ENCODE measurements at regions not wholly inside any gene's neighbourhood (a gene's known extent, or its start where the extent isn't known, plus 50 kb on each side); places are given as distances from the start of the nearest gene placed in this dataset.
"Not testable (repeated sequence)": the region's sequence is repeated elsewhere in the genome, so short reads cannot be mapped to it uniquely, and the experiment has no call there.

GRCh38 chr10:22467393-22467792 lies 122.1 kb downstream of the SPAG6 start:
- not testable (repeated sequence) for H2AK5ac ChIP-seq (ENCODE audit: insufficient read length, low read length); H3K14ac ChIP-seq (ENCODE audit: insufficient read depth, low read length); H3K9me3 Mint-ChIP-seq; H3K27me3 ChIP-seq (ENCODE audit: insufficient read depth, low read length); H2BK20ac ChIP-seq (ENCODE audit: low read depth, low read length, poor library complexity, severe bottlenecking); H4K91ac ChIP-seq (ENCODE audit: insufficient read length, low read depth, low read length); H3K36me3 Mint-ChIP-seq (ENCODE audit: insufficient read depth in 1 of 3, low read depth in 3 of 3); H2BK5ac ChIP-seq (ENCODE audit: insufficient read length, low read length); H3K56ac ChIP-seq (ENCODE audit: insufficient read length, low read depth, low read length); H2AFZ ChIP-seq (ENCODE audit: low read length); H3K79me1 ChIP-seq (ENCODE audit: insufficient read depth, low read depth, low read length, poor library complexity, severe bottlenecking); H3T11ph ChIP-seq (ENCODE audit: low read length); H2BK15ac ChIP-seq (ENCODE audit: low read depth, low read length); H3K18ac ChIP-seq (ENCODE audit: insufficient read length, low read depth, low read length); H3K4ac ChIP-seq (ENCODE audit: low read depth, low read length); H4K5ac ChIP-seq (ENCODE audit: insufficient read length, low read depth, low read length); H3K4me2 ChIP-seq (ENCODE audit: insufficient read depth, insufficient read length, low read length); H3K9ac ChIP-seq (ENCODE audit: extremely low read depth, insufficient read length, low read length); H4K8ac ChIP-seq (replicated peaks; ENCODE audit: insufficient read length, low read depth, low read length); H3K79me2 ChIP-seq (ENCODE audit: insufficient read depth, low read length); H3K23me2 ChIP-seq (ENCODE audit: insufficient read length, low read depth, low read length, poor library complexity, severe bottlenecking); H3K4me3 Mint-ChIP-seq; H2BK12ac ChIP-seq (ENCODE audit: insufficient read length, low read depth, low read length); H2BK120ac ChIP-seq (ENCODE audit: low read depth, low read length, poor library complexity, severe bottlenecking); H3K27ac ChIP-seq (ENCODE audit: insufficient read length, low read depth, low read length); H3K27ac Mint-ChIP-seq; H3K9me3 ChIP-seq (ENCODE audit: control insufficient read depth, low read depth, low read length); DNase-seq; H3K23ac ChIP-seq (ENCODE audit: insufficient read length, low read depth, low read length); H4K20me1 ChIP-seq (ENCODE audit: control insufficient read depth, insufficient read depth, insufficient read length); H3K4me1 ChIP-seq (ENCODE audit: insufficient read depth, low read length)
- peaks cover 40% of the 10 kb centered on the region for H3K27me3 Mint-ChIP-seq (ENCODE audit: low read depth)
- WGBS (ENCODE audit: extremely low coverage, insufficient read length, low lambda C conversion rate): no CpG with 5 or more reads among the region's 4 CpGs
- peaks cover 5 to 11% of the 10 kb centered on the region in 2 experiments for H3K4me1 Mint-ChIP-seq
